ENCODE measurements at regions not wholly inside any gene's neighbourhood (a gene's known extent, or its start where the extent isn't known, plus 50 kb on each side); places are given as distances from the start of the nearest gene placed in this dataset.

- H4K91ac ChIP-seq (ENCODE audit: low read depth, low read length), result peak overlapping the region; percentile 89
- peak overlapping the region; percentile 75 for H2BK12ac ChIP-seq (ENCODE audit: low read length)
- no CpG with 5 or more reads among the region's 7 CpGs for WGBS (ENCODE audit: extremely low coverage, insufficient coverage, insufficient read length)
- H3K23ac ChIP-seq (ENCODE audit: low read length), result no peak overlapping the region
- H3K4ac ChIP-seq (ENCODE audit: low read depth, low read length), result no peak overlapping the region
- H4K12ac ChIP-seq (ENCODE audit: low read depth, low read length), result peak overlapping the region; percentile 10
- H2AK5ac ChIP-seq (ENCODE audit: low read length), result peak overlapping the region; percentile 54
- peak overlapping the region; percentile 4 for H2BK120ac ChIP-seq (ENCODE audit: insufficient read depth, low read length, poor library complexity)
- H3K27me3 ChIP-seq (ENCODE audit: insufficient read depth, low read length), result no peaks in the 10 kb centered on the region
- peak overlapping the region; percentile 23 for H3K14ac ChIP-seq (ENCODE audit: low read length)
- no peak overlapping the region for H3K4me2 ChIP-seq (ENCODE audit: low read length)
- peak overlapping the region; percentile 63 for H2BK5ac ChIP-seq (ENCODE audit: low read depth, low read length, poor library complexity)
- H3K9ac ChIP-seq (ENCODE audit: low read length), result no peak overlapping the region
- no peak overlapping the region for H3K4me3 ChIP-seq (ENCODE audit: low read depth, low read length)
- peak overlapping the region; percentile 51 for H3K27ac ChIP-seq (ENCODE audit: low read depth, low read length)
- peaks cover 55% of the 10 kb centered on the region for H3K79me1 ChIP-seq (ENCODE audit: low read length)
- peaks cover 9% of the 10 kb centered on the region for H3K9me3 ChIP-seq (ENCODE audit: insufficient read depth, low read depth, low read length)
- DNase-seq, result peak; percentile 60 to 80
- peak overlapping the region; percentile 2 for H4K8ac ChIP-seq (ENCODE audit: low read depth, low read length)
- H3K36me3 ChIP-seq (ENCODE audit: control insufficient read depth in 1 of 2, insufficient read depth in 2 of 2, low read length in 2 of 2), result peaks cover 0 to 3% of the 10 kb centered on the region in 2 experiments
- no peak overlapping the region for H2AFZ ChIP-seq (ENCODE audit: insufficient read depth, low read length, poor library complexity)
- peak overlapping the region; percentile 0 for H3K18ac ChIP-seq (ENCODE audit: low read length)
- peaks cover 2% of the 10 kb centered on the region for H3K79me2 ChIP-seq (ENCODE audit: control insufficient read depth, insufficient read depth, low read length, poor library complexity)
- peaks cover 22 to 32% of the 10 kb centered on the region in 2 experiments for H3K4me1 ChIP-seq (ENCODE audit: control insufficient read depth in 1 of 2, insufficient read depth in 2 of 2, low read length in 2 of 2)
Observed at GRCh38 chr7:45980181-45980905, 59.3 kb upstream of the IGFBP3 start.

GRCh38 chr7:45979275-45980180 lies 58.5 kb upstream of the IGFBP3 start:
- Histone ChIP-seq H3K14ac (ENCODE audit: low read length) (peak overlapping the region; percentile 58), H3K27ac (ENCODE audit: low read depth, low read length) (peak overlapping the region; percentile 95), H3K4me2 (ENCODE audit: low read length) (no peak overlapping the region), H3K9ac (ENCODE audit: low read length) (no peak overlapping the region), H3K79me1 (ENCODE audit: low read length) (peaks cover 58% of the 10 kb centered on the region), H3K4me3 (ENCODE audit: low read depth, low read length) (no peak overlapping the region), H3K9me3 (ENCODE audit: insufficient read depth, low read depth, low read length) (peaks cover 10% of the 10 kb centered on the region), H2AFZ (ENCODE audit: insufficient read depth, low read length, poor library complexity) (no peak overlapping the region), H3K79me2 (ENCODE audit: control insufficient read depth, insufficient read depth, low read length, poor library complexity) (peaks cover 2% of the 10 kb centered on the region), H3K18ac (ENCODE audit: low read length) (peak overlapping the region; percentile 67), H4K8ac (ENCODE audit: low read depth, low read length) (peak overlapping the region; percentile 40), H3K4me1 (ENCODE audit: control insufficient read depth in 1 of 2, insufficient read depth in 2 of 2, low read length in 2 of 2) (peaks cover 26 to 35% of the 10 kb centered on the region in 2 experiments), H4K12ac (ENCODE audit: low read depth, low read length) (no peak overlapping the region), H3K23ac (ENCODE audit: low read length) (no peak overlapping the region), H3K36me3 (ENCODE audit: control insufficient read depth in 1 of 2, insufficient read depth in 2 of 2, low read length in 2 of 2) (peaks cover 0 to 3% of the 10 kb centered on the region in 2 experiments), H3K27me3 (ENCODE audit: insufficient read depth, low read length) (no peaks in the 10 kb centered on the region), H2BK120ac (ENCODE audit: insufficient read depth, low read length, poor library complexity) (peak overlapping the region; percentile 98), H4K91ac (ENCODE audit: low read depth, low read length) (peak overlapping the region; percentile 98), H2AK5ac (ENCODE audit: low read length) (peak overlapping the region; percentile 92), H2BK5ac (ENCODE audit: low read depth, low read length, poor library complexity) (peak overlapping the region; percentile 98), H2BK12ac (ENCODE audit: low read length) (peak overlapping the region; percentile 75), H3K4ac (ENCODE audit: low read depth, low read length) (peak overlapping the region; percentile 56)
- WGBS (ENCODE audit: extremely low coverage, insufficient coverage, insufficient read length), result no CpG with 5 or more reads among the region's 7 CpGs
- DNase-seq, result peak; percentile 65 to 79

GRCh38 chr7:45978731-45979211 lies 57.7 kb upstream of the IGFBP3 start:
- WGBS (ENCODE audit: extremely low coverage, insufficient coverage, insufficient read length), result no CpG with 5 or more reads among the region's 2 CpGs
- no peak for DNase-seq

GRCh38 chr7:45978010-45978681 lies 57.1 kb upstream of the IGFBP3 start:
- Histone ChIP-seq H3K36me3 (ENCODE audit: control insufficient read depth in 1 of 2, insufficient read depth in 2 of 2, low read length in 2 of 2) (peaks cover 0 to 3% of the 10 kb centered on the region in 2 experiments), H3K79me2 (ENCODE audit: control insufficient read depth, insufficient read depth, low read length, poor library complexity) (peaks cover 2% of the 10 kb centered on the region), H3K27me3 (ENCODE audit: insufficient read depth, low read length) (no peaks in the 10 kb centered on the region), H3K4me1 (ENCODE audit: control insufficient read depth in 1 of 2, insufficient read depth in 2 of 2, low read length in 2 of 2) (peaks cover 26 to 35% of the 10 kb centered on the region in 2 experiments), H2AFZ (ENCODE audit: insufficient read depth, low read length, poor library complexity) (no peak overlapping the region), H3K4me2 (ENCODE audit: low read length) (peak overlapping the region; percentile 27), H3K14ac (ENCODE audit: low read length) (peak overlapping the region; percentile 94), H2BK12ac (ENCODE audit: low read length) (peak overlapping the region; percentile 61), H2AK5ac (ENCODE audit: low read length) (no peak overlapping the region), H4K91ac (ENCODE audit: low read depth, low read length) (peak overlapping the region; percentile 98), H4K12ac (ENCODE audit: low read depth, low read length) (no peak overlapping the region), H4K8ac (ENCODE audit: low read depth, low read length) (peak overlapping the region; percentile 54), H2BK5ac (ENCODE audit: low read depth, low read length, poor library complexity) (peak overlapping the region; percentile 78), H3K9me3 (ENCODE audit: insufficient read depth, low read depth, low read length) (peaks cover 10% of the 10 kb centered on the region), H3K4ac (ENCODE audit: low read depth, low read length) (no peak overlapping the region), H3K18ac (ENCODE audit: low read length) (peak overlapping the region; percentile 57), H3K9ac (ENCODE audit: low read length) (no peak overlapping the region), H3K23ac (ENCODE audit: low read length) (no peak overlapping the region), H3K79me1 (ENCODE audit: low read length) (peaks cover 59% of the 10 kb centered on the region), H3K27ac (ENCODE audit: low read depth, low read length) (peak overlapping the region; percentile 95), H3K4me3 (ENCODE audit: low read depth, low read length) (no peak overlapping the region), H2BK120ac (ENCODE audit: insufficient read depth, low read length, poor library complexity) (peak overlapping the region; percentile 98)
- no CpG with 5 or more reads among the region's 11 CpGs for WGBS (ENCODE audit: extremely low coverage, insufficient coverage, insufficient read length)
- DNase-seq, result peak; percentile 93 to 98

More at GRCh38 chr7:45978731-45979211, 57.7 kb upstream of the IGFBP3 start:
- Histone ChIP-seq H3K4me1 (ENCODE audit: control insufficient read depth in 1 of 2, insufficient read depth in 2 of 2, low read length in 2 of 2) (peaks cover 26 to 35% of the 10 kb centered on the region in 2 experiments), H3K36me3 (ENCODE audit: control insufficient read depth in 1 of 2, insufficient read depth in 2 of 2, low read length in 2 of 2) (peaks cover 0 to 3% of the 10 kb centered on the region in 2 experiments), H3K27ac (ENCODE audit: low read depth, low read length) (peak overlapping the region; percentile 95), H3K4me3 (ENCODE audit: low read depth, low read length) (no peak overlapping the region), H2AK5ac (ENCODE audit: low read length) (peak overlapping the region; percentile 93), H3K4ac (ENCODE audit: low read depth, low read length) (peak overlapping the region; percentile 71), H3K23ac (ENCODE audit: low read length) (no peak overlapping the region), H3K79me2 (ENCODE audit: control insufficient read depth, insufficient read depth, low read length, poor library complexity) (peaks cover 2% of the 10 kb centered on the region), H3K4me2 (ENCODE audit: low read length) (no peak overlapping the region), H4K8ac (ENCODE audit: low read depth, low read length) (peak overlapping the region; percentile 77), H2AFZ (ENCODE audit: insufficient read depth, low read length, poor library complexity) (peak overlapping the region; percentile 50), H2BK5ac (ENCODE audit: low read depth, low read length, poor library complexity) (peak overlapping the region; percentile 98), H3K14ac (ENCODE audit: low read length) (peak overlapping the region; percentile 94), H4K91ac (ENCODE audit: low read depth, low read length) (peak overlapping the region; percentile 98), H3K27me3 (ENCODE audit: insufficient read depth, low read length) (no peaks in the 10 kb centered on the region), H3K18ac (ENCODE audit: low read length) (peak overlapping the region; percentile 91), H3K9me3 (ENCODE audit: insufficient read depth, low read depth, low read length) (peaks cover 10% of the 10 kb centered on the region), H3K9ac (ENCODE audit: low read length) (no peak overlapping the region), H3K79me1 (ENCODE audit: low read length) (peaks cover 59% of the 10 kb centered on the region), H4K12ac (ENCODE audit: low read depth, low read length) (peak overlapping the region; percentile 27), H2BK12ac (ENCODE audit: low read length) (peak overlapping the region; percentile 93), H2BK120ac (ENCODE audit: insufficient read depth, low read length, poor library complexity) (peak overlapping the region; percentile 98)
